ENCODE measurements at regions not wholly inside any gene's neighbourhood (a gene's known extent, or its start where the extent isn't known, plus 50 kb on each side); places are given as distances from the start of the nearest gene placed in this dataset.
A peak's percentile ranks its signal among the peaks of the same experiment; 100 is the strongest.

DNA sequence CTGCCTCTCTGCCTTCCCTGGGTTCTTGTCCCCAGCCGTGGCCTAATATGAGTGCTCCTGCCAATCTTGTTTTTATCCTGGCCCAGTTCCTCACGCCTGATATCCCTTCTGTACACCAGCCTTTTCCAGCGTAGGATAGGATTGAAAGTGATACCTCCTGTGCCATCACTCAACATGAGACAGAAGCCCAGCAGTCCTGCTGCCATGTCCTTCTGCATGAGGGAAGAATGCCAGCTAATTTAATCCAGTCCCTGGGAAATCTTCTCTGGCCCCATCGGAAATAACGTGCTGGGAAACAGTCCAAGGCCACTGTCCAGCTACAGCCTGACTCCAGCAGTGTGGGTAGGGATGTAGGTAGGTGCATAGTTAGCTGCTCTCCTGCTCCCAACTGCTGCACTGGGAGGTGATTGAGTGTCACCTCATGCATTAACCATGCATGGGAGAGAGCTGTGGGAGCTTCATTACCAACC lies 92.0 kb upstream of the TPM1 start:
- no peak for DNase-seq (ENCODE audit: low read depth)

DNA sequence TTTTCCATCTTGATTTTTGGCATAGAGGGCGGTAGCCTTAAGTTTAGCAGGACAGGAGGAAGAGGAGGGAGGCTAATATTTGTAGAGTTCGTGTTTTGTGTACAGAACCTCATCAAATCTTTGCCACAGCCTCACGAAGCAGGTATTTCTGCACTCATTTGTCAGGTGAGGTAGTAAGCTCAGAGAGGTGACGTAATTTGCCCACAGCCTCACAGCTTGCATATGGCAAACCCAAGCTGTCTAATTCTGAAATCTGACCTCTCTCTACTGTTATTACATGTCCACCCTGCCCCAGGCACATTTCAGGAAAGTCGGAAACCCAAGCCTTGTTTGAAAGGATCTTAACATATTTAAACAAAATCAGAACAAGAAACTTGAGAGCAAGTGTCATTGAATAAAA lies 91.1 kb upstream of the TPM1 start:
- DNase-seq (ENCODE audit: low read depth): no peak

DNA sequence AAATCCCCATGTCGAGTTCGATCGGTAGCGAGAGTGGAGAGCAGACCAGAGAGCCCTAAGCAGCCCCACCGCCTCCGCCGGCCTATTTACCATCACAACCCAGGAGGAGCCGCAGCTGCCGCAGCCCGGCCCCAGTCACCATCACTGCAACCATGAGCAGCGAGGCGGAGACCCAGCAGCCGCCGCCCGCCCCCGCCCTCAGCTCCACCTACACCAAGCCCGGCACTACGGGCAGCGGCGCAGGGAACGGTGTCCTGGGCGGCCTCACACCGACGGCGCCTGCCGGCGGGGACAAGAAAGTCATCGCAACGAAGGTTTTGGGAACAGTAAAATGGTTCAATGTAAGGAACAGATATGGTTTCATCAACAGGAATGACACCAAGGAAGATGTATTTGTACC lies 89.5 kb upstream of the TPM1 start:
- no peak for DNase-seq (ENCODE audit: low read depth)

DNA sequence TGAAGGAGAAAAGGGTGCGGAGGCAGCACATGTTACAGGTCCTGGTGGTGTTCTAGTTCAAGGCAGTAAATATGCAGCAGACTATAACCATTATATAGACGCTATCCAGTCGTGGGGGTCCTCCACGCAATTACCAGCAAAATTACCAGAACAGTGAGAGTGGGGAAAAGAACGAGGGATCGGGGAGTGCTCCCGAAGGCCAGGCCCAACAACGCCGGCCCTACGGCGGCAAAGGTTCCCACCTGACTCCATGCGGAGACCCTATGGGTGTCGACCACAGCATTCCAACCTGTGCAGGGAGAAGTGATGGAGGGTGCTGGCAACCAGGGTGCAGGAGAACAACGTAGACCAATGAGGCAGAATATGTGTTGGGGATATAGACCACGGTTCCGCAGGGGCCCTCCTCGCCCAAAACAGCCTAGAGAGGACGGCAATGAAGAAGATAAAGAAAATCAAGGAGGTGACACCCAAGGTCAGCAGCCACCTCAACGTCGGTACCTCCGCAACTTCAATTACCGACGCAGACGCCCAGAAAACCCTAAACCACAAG lies 89.0 kb upstream of the TPM1 start:
- DNase-seq (ENCODE audit: low read depth): no peak

DNA sequence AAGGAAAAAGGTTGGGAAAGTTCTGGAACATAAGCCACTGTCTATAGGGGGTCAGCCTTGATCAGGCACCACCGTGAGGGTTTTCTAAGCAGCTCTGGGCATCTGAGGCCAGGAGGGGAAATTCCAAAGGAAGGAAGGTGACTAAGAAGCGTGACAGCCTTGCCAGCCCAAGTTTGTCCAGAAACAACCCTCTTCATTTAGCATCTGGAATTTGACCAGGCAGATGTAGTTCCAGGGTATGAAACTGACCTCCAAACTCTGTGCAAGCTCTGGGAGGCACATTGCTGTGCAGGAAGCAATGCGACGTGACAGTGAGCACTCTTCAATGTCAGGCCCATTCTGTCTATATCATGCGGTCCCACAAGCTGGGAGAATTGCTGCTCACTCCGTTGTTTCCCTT lies 85.4 kb upstream of the TPM1 start:
- DNase-seq (ENCODE audit: low read depth): no peak

DNA sequence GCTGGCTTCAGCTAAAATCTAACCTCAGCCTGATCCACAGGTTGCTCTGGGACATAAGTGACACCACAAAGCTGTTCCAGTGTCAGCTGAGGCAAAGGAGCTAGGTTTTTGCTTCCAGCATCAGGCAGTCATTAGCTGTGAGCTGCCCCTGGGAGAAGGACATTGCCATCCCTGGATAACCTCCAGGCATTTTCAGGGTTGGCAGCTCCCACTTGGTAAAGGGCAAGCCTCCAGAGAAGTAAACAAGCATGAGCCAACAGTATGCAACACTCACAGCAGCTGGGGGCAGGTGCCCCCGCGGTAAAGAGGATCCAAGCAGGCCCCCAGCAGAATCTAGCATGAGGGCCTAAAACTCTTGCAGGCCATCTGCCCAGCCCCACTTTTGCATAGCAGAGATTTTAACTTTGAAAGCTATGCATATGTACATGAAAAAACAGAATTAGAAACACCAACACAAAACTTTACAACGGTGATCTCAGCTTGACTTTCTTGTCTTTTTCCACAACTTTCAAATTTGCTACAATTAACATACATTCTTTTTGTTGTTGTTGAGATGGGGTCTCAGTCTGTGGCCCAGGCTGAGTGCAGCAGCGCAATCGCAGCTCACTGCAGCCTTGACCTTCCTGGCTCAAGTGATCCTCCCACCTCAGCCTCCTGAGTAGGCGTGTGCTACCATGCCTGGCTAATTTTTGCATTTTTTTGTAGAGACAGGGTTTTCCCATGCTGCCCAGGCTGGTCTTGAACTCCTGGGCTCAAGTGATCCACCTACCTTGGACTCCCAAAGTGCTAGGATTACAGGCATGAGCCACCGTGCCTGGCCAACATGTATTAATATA lies 83.8 kb upstream of the TPM1 start:
- no peak for DNase-seq (ENCODE audit: low read depth)

DNA sequence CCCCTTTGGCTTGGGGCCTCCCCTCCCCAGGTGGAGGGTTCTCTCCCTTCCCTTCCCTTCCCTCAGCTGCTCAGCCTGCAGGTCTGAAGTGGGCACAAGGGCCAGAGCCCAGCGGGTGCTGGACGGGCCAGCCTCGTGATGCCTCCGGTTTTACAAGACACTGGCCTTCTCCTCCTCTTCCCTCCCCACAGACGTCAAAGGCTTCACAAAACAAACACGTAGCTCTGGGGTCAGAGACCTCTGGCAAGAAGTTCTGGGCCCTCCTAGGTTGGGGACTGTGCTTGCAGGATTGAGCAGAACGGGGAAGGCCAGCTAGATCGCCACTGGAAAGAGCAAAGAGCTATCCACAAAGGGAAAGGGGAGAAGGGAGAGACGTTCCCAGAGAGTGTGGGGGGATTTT lies 81.4 kb upstream of the TPM1 start:
- no peak for DNase-seq (ENCODE audit: low read depth)

DNA sequence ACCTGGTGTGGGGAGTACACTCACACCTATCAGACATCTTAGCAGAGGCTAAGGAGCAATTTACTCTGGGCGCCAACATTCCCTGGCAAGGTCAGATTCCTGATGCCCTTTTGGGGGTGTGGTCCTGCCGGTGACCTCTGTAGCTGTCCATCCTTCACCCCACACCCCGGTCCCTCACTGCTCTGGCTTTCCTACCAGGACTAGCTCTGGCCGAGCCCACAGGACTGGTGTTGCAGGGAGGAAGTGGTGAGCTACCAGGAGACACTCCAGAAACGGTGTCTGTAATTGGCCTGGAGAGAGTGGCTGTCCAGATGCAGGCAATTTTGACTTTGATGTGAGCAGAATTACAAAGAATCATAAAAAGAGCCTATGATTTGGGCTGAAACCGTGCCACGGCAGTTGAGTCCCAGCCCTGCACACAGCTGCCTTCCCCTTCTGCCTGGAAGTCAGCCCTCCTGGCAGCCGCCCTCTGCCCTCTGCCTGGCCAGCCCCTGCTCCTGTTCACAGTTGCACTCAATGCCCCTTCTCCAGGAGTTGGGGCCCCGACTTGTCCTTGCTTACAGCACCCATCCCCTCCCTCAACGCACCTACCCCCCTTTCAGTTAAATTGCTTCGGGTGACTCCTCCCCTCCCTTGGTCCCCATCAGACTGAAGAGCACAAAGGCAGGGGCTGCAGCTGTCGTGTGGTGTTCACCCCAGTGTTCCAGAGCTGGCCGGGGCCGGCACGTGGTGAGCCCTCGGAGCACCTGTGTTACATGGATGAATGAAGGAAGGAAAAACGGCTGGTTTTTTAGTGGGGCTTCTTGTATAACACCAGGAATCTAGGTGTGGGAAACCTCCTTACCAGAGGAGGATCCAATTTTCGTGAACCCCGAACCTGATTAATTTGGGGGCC lies 80.2 kb upstream of the TPM1 start:
- no peak for DNase-seq (ENCODE audit: low read depth)

DNA sequence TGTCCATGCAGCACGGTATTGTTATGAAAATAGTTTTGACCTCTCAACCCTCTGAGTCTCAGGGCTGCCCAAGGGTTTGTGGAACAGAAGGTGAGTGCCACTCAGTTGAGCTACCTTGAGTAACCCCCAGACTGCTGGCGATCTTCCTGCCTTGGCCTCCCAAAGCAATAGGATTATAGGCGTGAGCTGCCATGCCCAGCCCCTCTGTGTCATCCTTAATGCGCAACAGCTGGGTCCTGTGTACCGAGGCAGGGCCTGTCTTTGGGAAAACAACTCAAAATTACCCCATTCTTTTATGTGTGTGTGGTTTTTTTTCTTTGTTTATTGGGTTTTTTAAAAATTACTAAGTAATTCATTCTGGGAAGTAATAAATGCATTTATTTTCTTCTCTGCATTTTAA lies 78.3 kb upstream of the TPM1 start:
- peak; percentile 57 for DNase-seq (ENCODE audit: low read depth)

DNA sequence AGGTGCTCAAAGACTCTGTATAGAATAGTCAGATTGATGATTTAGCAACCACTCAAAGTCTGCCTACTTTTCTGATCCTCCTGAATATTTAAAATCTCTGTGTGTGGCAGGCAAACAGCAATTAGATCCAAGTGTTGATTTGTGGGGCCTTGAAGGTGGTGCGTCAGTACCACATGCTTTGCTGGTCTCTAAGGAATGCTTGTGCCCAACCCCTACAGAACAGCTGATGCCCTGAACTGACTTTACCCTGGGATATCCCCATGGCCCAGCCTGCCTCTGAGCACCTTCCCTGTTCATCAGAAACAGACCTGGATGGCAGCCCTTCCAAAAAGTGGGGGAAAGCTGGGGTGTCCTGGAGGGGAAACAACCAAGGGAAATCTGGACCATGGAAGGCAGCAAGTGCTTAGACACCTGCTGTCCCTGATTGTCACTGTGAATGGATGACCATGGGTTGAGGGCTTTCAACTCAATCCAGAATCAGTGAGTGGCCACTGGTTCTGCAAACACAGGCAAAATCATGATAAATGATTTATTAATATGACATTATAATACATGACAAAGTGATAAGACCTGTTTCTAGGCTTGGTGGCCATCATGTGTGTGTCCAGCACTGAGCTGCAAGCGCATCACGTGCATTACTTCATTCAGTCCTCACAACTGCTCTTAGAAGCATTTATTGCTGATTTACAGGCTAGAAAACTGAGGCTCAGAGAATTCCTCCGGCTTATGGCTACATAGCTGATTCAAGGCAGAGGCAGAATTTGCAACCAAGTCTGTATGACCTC lies 76.1 kb upstream of the TPM1 start:
- no peak for DNase-seq (ENCODE audit: low read depth)

DNA sequence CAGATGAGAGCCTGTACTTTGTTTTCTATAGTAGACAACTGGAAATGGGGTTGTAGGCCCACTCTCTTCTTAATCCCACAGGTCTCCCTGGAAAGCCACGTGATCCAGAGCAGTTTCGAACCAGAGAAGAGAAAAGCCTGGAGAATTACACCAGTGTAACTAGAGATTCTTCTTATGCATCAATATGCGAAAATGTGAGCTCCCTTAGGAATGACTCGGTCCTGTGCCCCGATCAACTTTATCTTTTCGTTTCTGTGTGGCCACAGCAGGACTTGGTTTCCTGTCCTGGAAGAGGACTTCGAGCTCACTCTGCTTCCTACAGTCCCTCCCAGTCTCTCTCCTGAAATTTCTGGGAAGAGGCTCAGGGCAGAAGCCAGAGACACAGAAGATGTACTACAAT lies 73.8 kb upstream of the TPM1 start:
- DNase-seq (ENCODE audit: low read depth): no peak

DNA sequence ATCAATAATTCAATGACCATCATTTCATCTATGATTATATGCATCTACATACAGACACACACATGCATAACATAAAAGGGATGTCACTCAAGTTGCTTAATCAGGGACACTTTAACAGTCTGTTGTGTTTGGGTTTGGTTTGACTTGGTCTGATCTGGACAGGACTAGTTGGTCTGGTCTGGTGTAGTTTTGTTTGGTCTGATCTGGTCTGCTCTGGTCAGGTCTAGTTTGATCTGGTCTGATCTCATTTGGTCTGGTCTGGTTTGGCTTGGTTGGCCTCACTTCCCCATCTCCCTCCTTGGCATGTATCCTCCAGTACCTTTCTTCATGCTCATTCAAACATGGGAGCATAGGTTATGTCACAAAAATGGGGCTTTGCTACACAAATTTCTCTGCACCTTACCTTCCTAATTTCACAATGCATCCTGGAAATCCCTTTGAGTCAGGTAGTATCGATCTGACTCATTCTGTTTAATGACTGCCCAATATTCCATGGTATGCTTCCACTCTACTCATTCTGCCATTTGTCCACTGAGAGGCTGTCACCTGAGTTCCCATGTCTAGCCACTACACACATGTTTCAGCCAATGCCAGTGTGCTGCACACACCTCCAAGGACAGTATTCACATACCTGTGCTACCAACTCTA lies 73.0 kb upstream of the TPM1 start:
- DNase-seq (ENCODE audit: low read depth): no peak

DNA sequence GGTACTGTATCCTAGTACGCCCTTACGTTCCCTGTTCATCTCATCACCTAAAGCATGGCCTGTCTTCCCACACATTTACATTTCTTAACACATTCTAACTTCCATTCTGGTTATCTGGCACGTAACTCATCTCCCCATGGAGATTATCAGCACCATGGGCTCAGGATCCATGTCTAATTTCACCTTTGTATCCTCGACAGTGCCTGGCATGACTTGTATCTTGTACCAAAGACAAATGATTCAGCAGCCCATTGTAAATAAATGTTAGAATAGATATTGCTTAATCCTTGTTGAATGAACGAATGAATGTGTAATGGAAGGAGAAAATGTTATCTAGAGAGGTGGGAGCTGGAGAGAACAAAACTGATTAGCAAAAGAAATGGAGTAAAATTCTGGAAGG lies 69.7 kb upstream of the TPM1 start:
- DNase-seq (ENCODE audit: low read depth): no peak

DNA sequence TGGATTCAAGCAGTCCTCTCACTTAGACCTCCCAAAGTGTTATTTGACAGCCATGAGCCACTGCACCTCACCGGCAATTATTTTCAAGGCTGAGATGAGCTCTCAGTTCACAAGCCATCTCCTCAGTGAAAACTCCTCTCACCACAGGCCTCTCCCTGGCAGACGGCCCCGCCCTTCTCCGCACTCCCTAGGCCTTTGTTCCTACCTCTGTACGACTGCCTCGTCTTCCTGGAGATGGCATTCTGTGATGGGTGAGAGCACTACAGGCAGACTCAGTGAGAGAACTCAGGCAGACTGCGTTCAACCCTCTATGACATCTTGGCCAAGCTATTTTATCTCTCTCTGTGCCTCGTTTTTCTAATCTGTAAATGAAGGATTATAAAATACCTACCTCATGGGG lies 67.0 kb upstream of the TPM1 start:
- DNase-seq (ENCODE audit: low read depth): no peak

DNA sequence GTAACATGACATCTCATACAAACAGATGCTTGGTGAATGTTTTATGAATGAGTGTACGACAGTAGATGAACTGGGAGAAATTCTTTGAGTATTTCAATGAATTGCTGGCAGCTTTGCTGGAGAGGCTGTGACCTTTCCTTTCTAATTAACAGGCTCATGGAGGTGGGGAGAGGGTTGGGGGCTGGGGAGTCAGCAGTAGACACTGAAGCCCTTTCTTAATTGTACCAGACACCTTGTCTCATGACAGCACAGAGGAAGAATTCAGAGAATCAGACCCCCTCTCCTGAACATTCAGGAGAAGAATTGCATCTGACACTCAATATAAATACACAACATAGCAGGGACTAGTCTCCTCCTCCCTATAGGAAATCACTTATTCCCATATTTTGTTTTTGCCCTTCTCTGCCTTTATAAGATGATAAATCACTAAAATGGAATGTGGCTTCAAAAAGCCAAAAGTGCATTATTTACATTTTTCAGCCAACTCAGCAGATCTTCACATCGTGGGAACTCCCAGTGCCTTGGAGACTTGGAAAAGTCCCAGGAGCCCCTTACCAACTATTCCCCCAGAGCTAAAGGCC lies 66.2 kb upstream of the TPM1 start:
- DNase-seq (ENCODE audit: low read depth): peak; percentile 49

DNA sequence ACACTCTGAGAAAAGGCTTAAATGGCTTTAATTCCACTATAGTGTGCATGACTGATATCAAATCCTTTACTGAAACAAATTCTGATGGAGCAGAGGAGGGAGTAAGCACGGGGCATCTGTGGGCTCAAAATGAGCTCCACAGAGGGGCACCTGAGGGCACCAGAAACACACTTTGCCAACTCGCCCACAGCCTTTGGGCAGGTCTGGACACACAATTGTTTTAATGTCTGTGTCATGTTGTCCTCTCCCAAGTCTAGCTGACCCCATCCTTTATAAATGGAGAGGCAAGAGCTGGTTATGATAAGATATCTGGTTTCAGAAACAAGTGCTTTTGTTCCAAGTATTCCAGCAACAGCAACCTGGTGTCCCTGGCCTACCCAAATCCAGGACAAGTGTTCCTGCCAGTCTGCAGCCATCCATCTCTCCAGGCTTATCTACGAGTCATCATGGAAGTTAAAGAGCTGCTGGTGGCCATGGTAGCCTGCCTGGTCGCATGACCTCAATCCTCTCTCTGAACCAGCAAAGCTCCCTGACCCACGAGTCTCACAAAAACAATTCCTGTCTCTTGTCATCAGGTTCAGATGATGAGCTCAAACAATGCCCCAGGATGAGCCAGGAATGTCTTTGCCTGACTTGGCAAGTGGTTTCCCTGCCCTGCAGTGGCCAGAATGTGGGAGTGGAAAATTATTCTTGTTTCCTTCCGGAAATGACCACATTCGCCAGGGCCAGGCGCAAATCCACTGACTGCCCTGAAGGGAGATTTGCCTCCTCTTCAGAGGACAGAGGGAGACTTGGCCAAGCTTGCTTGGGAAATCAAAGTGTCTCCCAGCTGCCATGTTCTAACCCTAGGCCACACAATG lies 64.4 kb upstream of the TPM1 start:
- peak; percentile 94 for DNase-seq (ENCODE audit: low read depth)

DNA sequence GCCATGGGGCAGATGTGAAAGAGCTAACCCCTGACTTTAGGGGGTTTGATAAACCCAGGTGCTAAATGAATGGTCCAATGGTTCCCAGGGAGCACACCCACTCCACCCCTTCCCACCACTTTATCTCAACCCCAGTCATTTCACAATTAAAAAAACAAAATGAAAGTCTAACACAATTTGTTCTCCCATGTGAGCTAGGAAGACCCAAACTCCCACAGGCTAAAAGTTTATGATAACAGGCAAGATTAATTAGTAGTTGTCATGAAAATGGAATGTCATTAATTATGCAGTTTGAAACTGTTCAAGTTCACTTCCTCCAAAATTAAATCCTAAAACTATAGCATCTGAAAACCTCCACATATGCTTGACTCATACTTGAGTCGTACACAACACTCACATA lies 63.3 kb upstream of the TPM1 start:
- no peak for DNase-seq (ENCODE audit: low read depth)

DNA sequence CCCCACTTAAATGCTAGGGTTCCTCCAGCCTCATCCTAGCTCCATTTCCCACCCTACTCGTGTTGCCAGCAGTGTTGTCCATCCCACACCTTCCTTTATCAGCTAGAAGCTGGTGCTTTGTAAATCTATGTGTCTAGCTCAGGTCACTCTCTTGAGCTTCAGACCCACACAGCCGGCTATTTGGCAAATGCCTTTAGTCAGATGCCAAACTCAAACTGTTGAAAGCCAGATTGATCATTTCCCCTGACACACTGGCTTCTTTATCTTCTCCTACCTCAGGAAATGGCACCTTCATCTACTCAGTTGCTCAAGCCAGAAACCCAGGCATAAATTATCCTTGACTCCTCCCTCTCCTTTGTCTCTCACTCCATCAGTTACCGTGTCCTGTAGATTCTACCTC lies 61.5 kb upstream of the TPM1 start:
- no peak for DNase-seq (ENCODE audit: low read depth)

DNA sequence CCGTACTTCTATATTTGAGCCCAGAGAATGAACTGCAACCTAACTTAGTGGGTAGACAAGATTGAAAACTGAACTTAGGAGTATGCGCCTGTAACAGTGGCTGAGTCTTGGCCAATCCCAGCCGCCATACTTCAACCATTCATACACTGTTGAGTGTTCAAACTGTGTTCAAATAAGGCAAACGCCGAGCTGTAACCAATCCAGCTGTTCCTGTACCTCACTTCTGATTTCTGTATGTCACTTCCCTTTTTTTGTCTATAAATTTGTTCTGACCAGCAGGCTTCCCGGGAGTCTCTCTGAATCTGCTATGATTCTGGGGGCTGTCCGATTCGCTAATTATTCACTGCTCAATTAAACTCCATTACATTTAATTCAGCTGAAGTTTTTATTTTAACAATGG lies 58.6 kb upstream of the TPM1 start:
- DNase-seq (ENCODE audit: low read depth): no peak

DNA sequence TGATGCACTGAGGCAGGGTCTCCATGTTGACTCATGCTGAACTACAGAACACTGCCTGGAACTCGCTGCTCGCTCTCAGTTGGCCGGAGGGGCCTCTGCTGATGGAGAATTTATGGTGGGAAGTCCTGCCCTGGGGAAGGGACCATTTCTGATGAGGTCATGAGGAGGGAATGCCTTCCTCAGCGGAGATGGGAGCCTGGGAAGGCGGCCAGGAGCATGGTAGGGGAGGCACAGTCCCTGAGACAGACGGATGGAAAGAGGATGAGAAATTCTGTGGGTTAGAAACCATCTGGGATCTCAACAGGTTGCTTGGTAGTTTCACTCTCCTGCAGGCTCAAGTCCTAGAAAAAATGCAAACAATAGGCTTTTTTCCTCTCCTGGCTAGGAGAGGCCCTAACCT lies 56.8 kb upstream of the TPM1 start:
- DNase-seq (ENCODE audit: low read depth): no peak
